ENCODE measurements at regions not wholly inside any gene's neighbourhood (a gene's known extent, or its start where the extent isn't known, plus 50 kb on each side); places are given as distances from the start of the nearest gene placed in this dataset.

- WGBS, 2 donors = 55 to 73% methylated on average over 1 of the region's 1 CpG
Observed at GRCh38 chr2:234725528-234726264, 226.1 kb upstream of the SH3BP4 start.

GRCh38 chr2:234724850-234725249 lies 227.0 kb upstream of the SH3BP4 start:
- Histone ChIP-seq H3K9me3 (no peaks in the 10 kb centered on the region), H3K36me3 (no peaks in the 10 kb centered on the region), H3K27ac (no peak overlapping the region), H3K4me3 (no peak overlapping the region), H3K4me1 (no peaks in the 10 kb centered on the region), H3K27me3 (no peaks in the 10 kb centered on the region)
- WGBS, 2 donors = 71 to 73% methylated on average over 4 of the region's 4 CpGs
- TF ChIP-seq EP300 (IDR thresholded peaks at IDR 0.05) (no peak), POLR2A (IDR thresholded peaks at IDR 0.05) (no peak), CTCF (IDR thresholded peaks at IDR 0.05) (no peak)
- DNase-seq (ENCODE audit: low spot score in 2 of 2) = no peak

More at GRCh38 chr2:234725528-234726264, 226.1 kb upstream of the SH3BP4 start:
- H3K9me3 ChIP-seq = no peaks in the 10 kb centered on the region
- no peak overlapping the region for H3K4me3 ChIP-seq
- no peak for DNase-seq (ENCODE audit: low spot score in 2 of 2)
- H3K36me3 ChIP-seq = no peaks in the 10 kb centered on the region
- no peaks in the 10 kb centered on the region for H3K4me1 ChIP-seq
- TF ChIP-seq EP300 (IDR thresholded peaks at IDR 0.05) (no peak), CTCF (IDR thresholded peaks at IDR 0.05) (no peak), POLR2A (IDR thresholded peaks at IDR 0.05) (no peak)
- no peak overlapping the region for H3K27ac ChIP-seq
- no peaks in the 10 kb centered on the region for H3K27me3 ChIP-seq

- no peak for DNase-seq (ENCODE audit: low spot score in 2 of 2)
- no peaks in the 10 kb centered on the region for H3K27me3 ChIP-seq
- TF ChIP-seq POLR2A (IDR thresholded peaks at IDR 0.05) = no peak
- TF ChIP-seq CTCF (IDR thresholded peaks at IDR 0.05) = no peak
- no peak for TF ChIP-seq EP300 (IDR thresholded peaks at IDR 0.05)
- H3K4me1 ChIP-seq = no peaks in the 10 kb centered on the region
- H3K27ac ChIP-seq = no peak overlapping the region
- H3K36me3 ChIP-seq = no peaks in the 10 kb centered on the region
- H3K4me3 ChIP-seq = no peak overlapping the region
- 66 to 69% methylated on average over 6 of the region's 6 CpGs for WGBS, 2 donors
- no peaks in the 10 kb centered on the region for H3K9me3 ChIP-seq
Observed at GRCh38 chr2:234723400-234723799, 226.5 kb upstream of the ARL4C start.

GRCh38 chr2:234722176-234722575 lies 225.3 kb upstream of the ARL4C start:
- Histone ChIP-seq H3K4me3 (no peak overlapping the region), H3K27me3 (no peaks in the 10 kb centered on the region), H3K4me1 (no peaks in the 10 kb centered on the region), H3K36me3 (no peaks in the 10 kb centered on the region), H3K9me3 (no peaks in the 10 kb centered on the region), H3K27ac (no peak overlapping the region)
- TF ChIP-seq CTCF (IDR thresholded peaks at IDR 0.05) = no peak
- TF ChIP-seq EP300 (IDR thresholded peaks at IDR 0.05) = no peak
- no peak for TF ChIP-seq POLR2A (IDR thresholded peaks at IDR 0.05)
- no peak for DNase-seq (ENCODE audit: low spot score in 2 of 2)

GRCh38 chr2:234719116-234719716 lies 222.3 kb upstream of the ARL4C start:
- no peak overlapping the region for H3K4me3 ChIP-seq
- H3K36me3 ChIP-seq = no peaks in the 10 kb centered on the region
- WGBS, 2 donors = 74 to 77% methylated on average over 7 of the region's 7 CpGs
- no peaks in the 10 kb centered on the region for H3K9me3 ChIP-seq
- no peak for DNase-seq (ENCODE audit: low spot score in 2 of 2)
- no peak for TF ChIP-seq EP300 (IDR thresholded peaks at IDR 0.05)
- TF ChIP-seq POLR2A (IDR thresholded peaks at IDR 0.05) = no peak
- no peak for TF ChIP-seq CTCF (IDR thresholded peaks at IDR 0.05)
- no peak overlapping the region for H3K27ac ChIP-seq
- H3K27me3 ChIP-seq = no peaks in the 10 kb centered on the region
- H3K4me1 ChIP-seq = no peaks in the 10 kb centered on the region

Measured in tibial nerve (tissue), 4 donors.